ENCODE measurements at regions not wholly inside any gene's neighbourhood (a gene's known extent, or its start where the extent isn't known, plus 50 kb on each side); places are given as distances from the start of the nearest gene placed in this dataset.

GRCh38 chrX:45718676-45719075 is 518.0 kb upstream of the DIPK2B start:
- Histone ChIP-seq H3K27ac (no peak overlapping the region), H3K4me3 (no peak overlapping the region)
- TF ChIP-seq CTCF (IDR thresholded peaks at IDR 0.05), result no peak
- DNase-seq (ENCODE audit: low spot score), result no peak

DNA sequence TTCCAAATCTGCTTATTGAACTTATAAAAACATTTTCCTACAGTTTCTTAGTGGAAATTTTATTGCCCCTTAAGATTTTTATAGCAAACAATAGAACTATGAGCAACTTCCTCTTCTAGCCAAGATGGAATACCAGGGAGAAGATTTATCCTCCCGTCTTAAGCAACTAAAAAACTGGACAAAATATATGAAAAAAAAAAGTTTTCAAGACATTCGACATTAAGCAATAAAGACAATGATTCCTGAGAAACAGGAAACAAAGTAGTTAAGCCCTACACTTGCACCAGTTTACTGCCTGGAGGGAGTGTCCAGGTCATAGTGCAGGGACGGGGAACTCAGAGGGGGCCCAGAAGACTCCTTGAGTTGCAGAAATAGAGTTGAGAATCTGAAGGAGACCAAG is 516.1 kb upstream of the DIPK2B start:
- TF ChIP-seq CTCF (IDR thresholded peaks at IDR 0.05), result no peak
- no peak for DNase-seq (ENCODE audit: low spot score)
- no peak overlapping the region for H3K4me3 ChIP-seq
- H3K27ac ChIP-seq, result no peak overlapping the region

- Histone ChIP-seq H3K4me3 (no peak overlapping the region), H3K27ac (no peak overlapping the region)
- no peak for DNase-seq (ENCODE audit: low spot score)
- TF ChIP-seq CTCF (IDR thresholded peaks at IDR 0.05), result no peak
These were observed 515.1 kb upstream of the DIPK2B start for GRCh38 chrX:45715748-45716147.

DNA sequence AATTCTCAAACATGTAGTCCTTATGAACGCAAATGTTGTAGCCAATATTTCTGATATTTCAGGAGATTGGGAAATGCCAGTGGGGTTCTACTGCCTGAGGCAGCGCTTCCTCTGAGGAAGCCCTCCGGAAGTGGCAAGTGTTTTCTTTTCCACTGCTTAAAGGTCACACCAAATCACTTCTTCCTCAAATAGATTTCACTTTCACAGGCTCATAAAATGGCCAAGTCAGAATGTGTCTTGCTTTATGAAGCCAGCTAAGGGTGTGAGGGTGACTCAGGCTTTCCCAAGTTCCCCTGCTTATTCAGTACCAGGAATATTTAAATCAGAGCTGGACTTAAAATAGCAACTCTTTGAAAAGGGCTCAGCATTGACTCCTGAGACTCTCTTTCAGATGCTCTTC is 514.2 kb upstream of the DIPK2B start:
- H3K27ac ChIP-seq, result peak overlapping the region in 1 of 2 donors; percentile 35
- no peak for TF ChIP-seq CTCF (IDR thresholded peaks at IDR 0.05)
- H3K4me3 ChIP-seq, result no peak overlapping the region
- DNase-seq (ENCODE audit: low spot score), result no peak

DNA sequence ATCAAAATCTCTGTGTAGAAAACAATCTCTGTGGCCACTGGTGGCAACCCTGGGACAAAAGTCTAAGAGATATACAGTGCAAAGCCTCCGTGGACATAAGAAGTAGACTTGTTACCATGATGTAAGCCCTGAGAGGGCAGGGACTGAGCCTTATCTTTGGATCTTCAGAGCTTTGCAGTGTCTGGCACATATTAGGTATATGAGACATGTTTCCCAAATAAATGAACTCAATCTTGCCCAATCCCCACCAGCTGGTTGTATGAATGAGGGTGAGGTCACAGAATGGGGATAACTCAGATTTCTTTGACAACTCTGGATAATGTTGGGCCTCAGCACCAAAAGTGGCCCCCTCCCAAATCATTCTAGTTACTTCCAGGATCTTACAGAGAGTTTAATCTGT is 511.4 kb upstream of the DIPK2B start:
- Histone ChIP-seq H3K4me3 (no peak overlapping the region), H3K27ac (no peak overlapping the region)
- TF ChIP-seq CTCF (IDR thresholded peaks at IDR 0.05), result no peak
- no peak for DNase-seq (ENCODE audit: low spot score)

DNA sequence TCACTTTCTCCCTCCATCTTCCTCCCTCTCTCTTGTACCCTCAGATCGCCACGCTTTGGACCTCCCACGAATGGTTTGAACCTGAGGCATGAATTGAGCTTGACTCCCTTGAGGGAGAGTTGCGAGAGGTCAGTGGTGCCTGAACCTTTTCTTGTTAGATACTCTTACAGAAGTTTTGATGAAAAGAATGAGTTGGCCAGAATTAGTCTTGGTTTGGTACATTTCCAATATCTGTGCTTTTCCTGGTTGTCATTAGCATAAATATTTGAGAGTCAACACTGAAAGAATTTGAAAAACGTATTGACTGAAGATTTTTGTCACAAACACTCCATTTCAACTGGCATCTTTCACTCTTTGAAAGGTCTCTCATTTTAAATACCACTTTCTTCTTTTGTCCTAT is 510.6 kb upstream of the DIPK2B start:
- DNase-seq (ENCODE audit: low spot score), result no peak
- TF ChIP-seq CTCF (IDR thresholded peaks at IDR 0.05), result no peak
- no peak overlapping the region for H3K4me3 ChIP-seq
- H3K27ac ChIP-seq, result no peak overlapping the region

DNA sequence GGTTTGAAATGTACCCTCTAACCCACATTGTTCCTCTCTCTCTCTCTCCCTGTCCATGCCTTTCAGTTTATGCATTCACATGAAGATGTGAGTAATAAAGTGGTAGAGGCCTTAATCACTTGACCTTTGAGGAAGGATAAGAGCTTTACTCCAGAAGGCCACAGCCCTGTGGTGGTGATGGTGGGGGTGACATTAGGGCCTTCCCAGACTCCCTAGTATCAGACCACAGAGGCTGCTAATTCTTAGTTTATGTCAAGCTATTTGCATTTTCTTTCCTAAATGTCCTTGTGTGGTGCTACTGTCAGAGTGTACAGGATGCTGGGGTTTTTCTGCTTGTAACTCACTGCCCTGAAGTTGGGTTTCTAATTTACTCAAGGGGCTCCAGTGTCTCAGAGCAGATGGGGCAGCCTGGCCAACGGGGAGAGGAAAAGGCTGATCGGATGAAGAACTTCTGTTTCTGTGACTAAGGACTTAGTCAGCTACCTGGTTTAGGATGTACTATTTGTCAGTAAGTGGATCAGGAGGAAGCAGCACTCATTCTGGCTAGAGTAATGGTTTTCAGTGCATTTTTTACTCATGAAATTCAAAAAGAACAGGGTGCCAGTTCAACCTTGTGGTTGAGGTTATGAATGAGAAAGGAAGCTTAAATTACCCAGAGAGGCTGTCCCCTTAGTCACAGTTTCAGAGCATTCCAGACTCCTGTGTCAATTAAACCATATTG is 509.6 kb upstream of the DIPK2B start:
- no peak overlapping the region for H3K27ac ChIP-seq

More for the DNA sequence above, 509.6 kb upstream of the DIPK2B start:
- no peak for DNase-seq (ENCODE audit: low spot score)
- TF ChIP-seq CTCF (IDR thresholded peaks at IDR 0.05), result no peak
- H3K4me3 ChIP-seq, result no peak overlapping the region

All from coronary artery (tissue), 2 donors.